ENCODE measurements at regions not wholly inside any gene's neighbourhood (a gene's known extent, or its start where the extent isn't known, plus 50 kb on each side); places are given as distances from the start of the nearest gene placed in this dataset.

DNA sequence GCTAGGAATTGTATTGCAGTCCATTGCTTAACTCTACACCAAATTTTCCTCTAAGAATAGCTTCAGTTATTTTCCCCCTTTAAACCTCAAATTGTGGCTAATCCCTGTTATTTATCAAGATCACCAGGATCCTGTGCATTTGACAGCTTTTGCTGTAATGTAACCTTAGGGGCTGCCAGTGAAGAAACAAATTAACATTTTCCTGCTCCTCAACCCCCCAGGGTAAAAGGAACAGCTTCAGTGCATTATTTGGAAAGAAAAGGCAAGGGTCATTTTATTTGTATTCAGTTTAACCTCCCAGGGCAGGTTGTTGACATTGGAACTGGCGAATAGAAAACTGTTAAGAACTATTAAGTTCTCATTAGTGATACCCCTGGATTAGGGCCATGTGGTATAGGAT is 57.0 kb downstream of the PCDH20 start:
- no peak for DNase-seq (ENCODE audit: extremely low read depth, insufficient read length)
- TF ChIP-seq, protein P1, sequence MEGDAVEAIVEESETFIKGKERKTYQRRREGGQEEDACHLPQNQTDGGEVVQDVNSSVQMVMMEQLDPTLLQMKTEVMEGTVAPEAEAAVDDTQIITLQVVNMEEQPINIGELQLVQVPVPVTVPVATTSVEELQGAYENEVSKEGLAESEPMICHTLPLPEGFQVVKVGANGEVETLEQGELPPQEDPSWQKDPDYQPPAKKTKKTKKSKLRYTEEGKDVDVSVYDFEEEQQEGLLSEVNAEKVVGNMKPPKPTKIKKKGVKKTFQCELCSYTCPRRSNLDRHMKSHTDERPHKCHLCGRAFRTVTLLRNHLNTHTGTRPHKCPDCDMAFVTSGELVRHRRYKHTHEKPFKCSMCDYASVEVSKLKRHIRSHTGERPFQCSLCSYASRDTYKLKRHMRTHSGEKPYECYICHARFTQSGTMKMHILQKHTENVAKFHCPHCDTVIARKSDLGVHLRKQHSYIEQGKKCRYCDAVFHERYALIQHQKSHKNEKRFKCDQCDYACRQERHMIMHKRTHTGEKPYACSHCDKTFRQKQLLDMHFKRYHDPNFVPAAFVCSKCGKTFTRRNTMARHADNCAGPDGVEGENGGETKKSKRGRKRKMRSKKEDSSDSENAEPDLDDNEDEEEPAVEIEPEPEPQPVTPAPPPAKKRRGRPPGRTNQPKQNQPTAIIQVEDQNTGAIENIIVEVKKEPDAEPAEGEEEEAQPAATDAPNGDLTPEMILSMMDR (IDR thresholded peaks at IDR 0.05; ENCODE audit: insufficient read depth, low read length, poor library complexity, severe bottlenecking): no peak
- H3K4me3 ChIP-seq (replicated peaks; ENCODE audit: low read depth, low read length): no peak overlapping the region
- H3K27me3 ChIP-seq (replicated peaks; ENCODE audit: control insufficient read depth, insufficient read depth, low read length): no peaks in the 10 kb centered on the region
- H3K36me3 ChIP-seq (ENCODE audit: control insufficient read depth, insufficient read depth, low read length): no peaks in the 10 kb centered on the region

DNA sequence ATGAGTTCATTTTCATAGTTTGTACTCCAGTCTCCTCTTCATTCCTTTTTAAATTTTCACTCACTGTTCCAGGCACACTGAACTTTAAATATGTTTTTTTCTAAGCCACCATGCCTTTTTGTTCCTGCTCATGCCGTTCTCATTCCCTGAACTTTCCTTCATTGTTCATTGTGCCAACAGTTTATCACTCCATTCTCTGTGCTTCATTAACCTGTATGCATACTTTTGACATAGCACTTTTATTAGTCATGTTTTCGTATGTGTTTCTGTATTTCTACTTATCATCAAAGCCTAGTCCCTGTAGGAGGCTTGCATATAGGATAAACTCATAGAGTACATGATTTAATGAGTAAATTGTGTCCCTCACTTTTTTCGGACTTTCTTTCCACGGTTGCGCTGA is 65.3 kb downstream of the PCDH20 start:
- DNase-seq (ENCODE audit: extremely low read depth, insufficient read length): no peak
- Histone ChIP-seq H3K36me3 (ENCODE audit: control insufficient read depth, insufficient read depth, low read length) (no peaks in the 10 kb centered on the region), H3K4me3 (replicated peaks; ENCODE audit: low read depth, low read length) (no peak overlapping the region), H3K27me3 (replicated peaks; ENCODE audit: control insufficient read depth, insufficient read depth, low read length) (no peaks in the 10 kb centered on the region)
- TF ChIP-seq, protein P1 (IDR thresholded peaks at IDR 0.05; ENCODE audit: insufficient read depth, low read length, poor library complexity, severe bottlenecking): no peak

- Histone ChIP-seq H3K4me3 (replicated peaks; ENCODE audit: low read depth, low read length) (no peak overlapping the region), H3K27me3 (replicated peaks; ENCODE audit: control insufficient read depth, insufficient read depth, low read length) (no peaks in the 10 kb centered on the region), H3K36me3 (ENCODE audit: control insufficient read depth, insufficient read depth, low read length) (no peaks in the 10 kb centered on the region)
- TF ChIP-seq, protein P1 (IDR thresholded peaks at IDR 0.05; ENCODE audit: insufficient read depth, low read length, poor library complexity, severe bottlenecking): no peak
- peak; percentile 0 for DNase-seq (ENCODE audit: extremely low read depth, insufficient read length)
Observed at GRCh38 chr13:61339054-61339621, 76.5 kb downstream of the PCDH20 start.

- no peak for DNase-seq (ENCODE audit: extremely low read depth, insufficient read length)
- TF ChIP-seq, protein P1 (IDR thresholded peaks at IDR 0.05; ENCODE audit: insufficient read depth, low read length, poor library complexity, severe bottlenecking): no peak
- H3K4me3 ChIP-seq (replicated peaks; ENCODE audit: low read depth, low read length): no peak overlapping the region
- no peaks in the 10 kb centered on the region for H3K27me3 ChIP-seq (replicated peaks; ENCODE audit: control insufficient read depth, insufficient read depth, low read length)
- H3K36me3 ChIP-seq (ENCODE audit: control insufficient read depth, insufficient read depth, low read length): no peaks in the 10 kb centered on the region
Observed at GRCh38 chr13:61316647-61317046, 99.0 kb downstream of the PCDH20 start.

- TF ChIP-seq, protein P1 (IDR thresholded peaks at IDR 0.05; ENCODE audit: insufficient read depth, low read length, poor library complexity, severe bottlenecking): no peak
- no peaks in the 10 kb centered on the region for H3K36me3 ChIP-seq (ENCODE audit: control insufficient read depth, insufficient read depth, low read length)
- no peak for DNase-seq (ENCODE audit: extremely low read depth, insufficient read length)
- H3K4me3 ChIP-seq (replicated peaks; ENCODE audit: low read depth, low read length): no peak overlapping the region
- H3K27me3 ChIP-seq (replicated peaks; ENCODE audit: control insufficient read depth, insufficient read depth, low read length): no peaks in the 10 kb centered on the region
Observed at GRCh38 chr13:61294467-61295191, 121.0 kb downstream of the PCDH20 start.
